ENCODE measurements at regions not wholly inside any gene's neighbourhood (a gene's known extent, or its start where the extent isn't known, plus 50 kb on each side); places are given as distances from the start of the nearest gene placed in this dataset.
"Not testable (repeated sequence)": the region's sequence is repeated elsewhere in the genome, so short reads cannot be mapped to it uniquely, and the experiment has no call there.

DNA sequence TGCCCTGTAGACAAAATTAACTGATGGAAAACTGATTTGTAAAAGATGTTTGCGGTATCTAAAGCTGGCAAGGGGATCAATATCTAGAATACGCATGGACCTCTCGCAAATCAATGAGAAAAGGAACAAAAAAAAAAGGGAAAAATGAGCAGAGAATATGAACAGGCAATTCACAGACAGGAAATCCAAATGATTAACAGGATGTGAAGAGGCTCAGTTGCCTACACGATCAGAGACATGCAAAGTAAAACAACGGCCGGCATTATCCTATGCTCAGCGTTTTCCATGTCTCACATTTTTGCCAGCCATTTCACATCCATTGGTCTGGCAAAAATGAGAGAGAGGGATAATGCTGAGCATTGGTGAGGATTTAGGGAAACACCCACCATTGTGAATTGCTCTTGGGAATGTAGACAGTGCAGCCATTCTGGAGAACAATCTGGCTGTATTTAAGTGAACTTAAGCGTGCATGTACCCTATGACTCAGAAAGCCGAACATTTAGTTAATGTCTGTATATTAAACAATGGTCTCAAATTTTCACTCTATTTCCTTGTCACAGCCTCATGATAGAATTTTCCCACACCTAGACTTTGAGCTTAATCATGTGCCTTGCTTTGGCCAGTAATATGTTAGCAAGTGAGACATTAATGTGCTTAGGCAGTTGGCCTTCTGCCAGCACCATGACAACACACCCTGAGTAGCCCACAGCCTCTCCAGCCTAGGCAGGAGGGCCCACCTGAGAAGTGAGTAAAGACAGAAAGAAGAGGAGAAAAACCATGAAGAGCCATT lies 61.0 kb upstream of the NBPF3 start:
- H3K9me3 Mint-ChIP-seq (ENCODE audit: low read depth): peaks cover 21% of the 10 kb centered on the region
- H3K36me3 Mint-ChIP-seq (ENCODE audit: low read depth): peaks cover 8% of the 10 kb centered on the region
- no peak overlapping the region for H3K27ac Mint-ChIP-seq (ENCODE audit: unreplicated experiment)
- no peak overlapping the region for H3K4me3 Mint-ChIP-seq (ENCODE audit: unreplicated experiment)
- H3K27me3 Mint-ChIP-seq (ENCODE audit: low read depth): peaks cover 12% of the 10 kb centered on the region
- no peak for DNase-seq (ENCODE audit: low spot score)
- TF ChIP-seq, protein P1, sequence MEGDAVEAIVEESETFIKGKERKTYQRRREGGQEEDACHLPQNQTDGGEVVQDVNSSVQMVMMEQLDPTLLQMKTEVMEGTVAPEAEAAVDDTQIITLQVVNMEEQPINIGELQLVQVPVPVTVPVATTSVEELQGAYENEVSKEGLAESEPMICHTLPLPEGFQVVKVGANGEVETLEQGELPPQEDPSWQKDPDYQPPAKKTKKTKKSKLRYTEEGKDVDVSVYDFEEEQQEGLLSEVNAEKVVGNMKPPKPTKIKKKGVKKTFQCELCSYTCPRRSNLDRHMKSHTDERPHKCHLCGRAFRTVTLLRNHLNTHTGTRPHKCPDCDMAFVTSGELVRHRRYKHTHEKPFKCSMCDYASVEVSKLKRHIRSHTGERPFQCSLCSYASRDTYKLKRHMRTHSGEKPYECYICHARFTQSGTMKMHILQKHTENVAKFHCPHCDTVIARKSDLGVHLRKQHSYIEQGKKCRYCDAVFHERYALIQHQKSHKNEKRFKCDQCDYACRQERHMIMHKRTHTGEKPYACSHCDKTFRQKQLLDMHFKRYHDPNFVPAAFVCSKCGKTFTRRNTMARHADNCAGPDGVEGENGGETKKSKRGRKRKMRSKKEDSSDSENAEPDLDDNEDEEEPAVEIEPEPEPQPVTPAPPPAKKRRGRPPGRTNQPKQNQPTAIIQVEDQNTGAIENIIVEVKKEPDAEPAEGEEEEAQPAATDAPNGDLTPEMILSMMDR (IDR thresholded peaks at IDR 0.05): no peak
- no peaks in the 10 kb centered on the region for H3K4me1 Mint-ChIP-seq (ENCODE audit: low read depth)

DNA sequence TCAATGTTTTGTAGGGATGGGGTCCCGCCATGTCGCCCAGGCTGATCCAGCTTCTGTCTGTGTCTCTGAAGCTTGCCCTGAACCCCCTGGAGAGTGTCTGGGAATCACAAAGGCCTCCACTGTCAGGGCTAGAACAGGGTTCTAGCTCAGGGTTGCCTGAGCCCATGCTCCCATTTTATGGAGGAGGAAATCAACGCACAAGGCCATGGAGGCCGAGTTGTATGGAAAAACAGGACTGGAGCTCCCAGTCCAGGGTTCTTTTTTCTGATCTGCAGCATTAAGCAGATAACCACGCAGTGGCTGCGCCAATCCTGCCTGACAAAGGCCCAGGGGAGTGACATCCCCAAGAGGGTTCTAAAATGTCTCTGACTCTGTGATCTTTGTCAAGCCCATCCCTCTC lies 67.6 kb upstream of the NBPF3 start:
- Mint-ChIP-seq H3K27me3 (ENCODE audit: low read depth) (no peaks in the 10 kb centered on the region), H3K4me3 (ENCODE audit: unreplicated experiment) (no peak overlapping the region), H3K9me3 (ENCODE audit: low read depth) (no peaks in the 10 kb centered on the region), H3K4me1 (ENCODE audit: low read depth) (peaks cover 6% of the 10 kb centered on the region), H3K36me3 (ENCODE audit: low read depth) (no peaks in the 10 kb centered on the region), H3K27ac (ENCODE audit: unreplicated experiment) (no peak overlapping the region)
- DNase-seq (ENCODE audit: low spot score): no peak
- TF ChIP-seq, protein P1 (IDR thresholded peaks at IDR 0.05): no peak

DNA sequence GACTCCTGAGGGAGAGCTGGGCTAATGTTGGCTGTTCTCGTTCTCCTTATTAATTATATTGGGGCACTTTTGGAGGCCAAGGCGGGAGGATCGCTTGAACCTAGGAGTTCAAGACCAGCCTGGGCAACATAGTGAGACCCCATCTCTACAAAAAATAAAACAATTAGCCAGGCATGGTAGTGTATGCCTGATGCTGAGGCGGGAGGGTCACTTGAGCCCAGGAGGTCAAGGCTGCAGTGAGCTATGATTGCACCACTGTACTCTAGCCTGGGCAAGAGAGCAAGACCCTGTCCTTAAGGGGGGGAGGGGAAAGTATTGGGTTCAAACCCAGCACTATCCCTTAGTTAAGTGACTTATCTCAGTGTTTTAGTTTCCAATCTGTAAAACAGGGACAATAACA lies 70.0 kb upstream of the NBPF3 start:
- no peaks in the 10 kb centered on the region for H3K27me3 Mint-ChIP-seq (ENCODE audit: low read depth)
- H3K9me3 Mint-ChIP-seq (ENCODE audit: low read depth): no peaks in the 10 kb centered on the region
- no peak overlapping the region for H3K27ac Mint-ChIP-seq (ENCODE audit: unreplicated experiment)
- H3K4me3 Mint-ChIP-seq (ENCODE audit: unreplicated experiment): no peak overlapping the region
- TF ChIP-seq, protein P1 (IDR thresholded peaks at IDR 0.05): no peak
- H3K4me1 Mint-ChIP-seq (ENCODE audit: low read depth): peaks cover 6% of the 10 kb centered on the region
- H3K36me3 Mint-ChIP-seq (ENCODE audit: low read depth): no peaks in the 10 kb centered on the region
- no peak for DNase-seq (ENCODE audit: low spot score)

DNA sequence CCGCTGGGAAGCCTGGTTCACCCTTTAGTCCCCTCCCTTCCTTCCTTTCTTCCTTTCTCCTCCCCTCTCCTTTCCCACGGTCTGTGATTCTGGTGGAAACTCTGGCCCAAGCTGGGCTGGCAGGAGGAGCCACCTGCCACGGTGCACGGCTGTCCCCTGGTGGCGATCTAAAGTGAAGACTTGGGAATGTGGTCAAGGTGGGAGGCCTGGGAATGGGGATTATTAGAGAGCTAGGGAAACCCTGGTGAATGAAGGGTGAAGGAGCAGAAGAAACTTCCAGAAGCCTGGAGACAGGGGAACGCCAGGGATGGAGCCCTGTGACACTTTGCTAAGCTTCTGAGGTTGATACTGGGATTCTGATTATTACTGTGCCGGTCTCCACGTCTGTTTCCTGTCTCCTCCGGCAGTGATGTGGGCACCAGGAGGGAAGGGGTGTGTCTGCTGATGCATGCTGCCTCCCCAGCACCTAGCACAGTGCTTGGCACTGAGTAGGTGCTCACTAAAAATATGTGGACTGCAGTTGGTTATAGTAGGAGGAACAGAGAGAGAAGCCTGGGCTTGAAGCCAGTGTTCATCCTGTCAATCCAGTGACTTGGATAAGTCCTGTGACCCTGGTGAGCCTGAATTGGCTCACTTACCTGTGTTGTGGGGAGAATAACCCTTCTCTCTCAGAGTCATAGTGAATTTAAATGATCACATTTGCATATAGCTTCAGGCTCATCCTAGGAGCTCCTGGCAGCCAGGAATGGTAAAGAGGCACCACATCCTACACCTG lies 71.2 kb upstream of the NBPF3 start:
- Mint-ChIP-seq H3K4me3 (ENCODE audit: unreplicated experiment) (no peak overlapping the region), H3K4me1 (ENCODE audit: low read depth) (peaks cover 6% of the 10 kb centered on the region), H3K27me3 (ENCODE audit: low read depth) (no peaks in the 10 kb centered on the region), H3K36me3 (ENCODE audit: low read depth) (no peaks in the 10 kb centered on the region), H3K27ac (ENCODE audit: unreplicated experiment) (peak overlapping the region; percentile 78), H3K9me3 (ENCODE audit: low read depth) (no peaks in the 10 kb centered on the region)
- DNase-seq (ENCODE audit: low spot score): no peak
- TF ChIP-seq, protein P1 (IDR thresholded peaks at IDR 0.05): peak; percentile 99

DNA sequence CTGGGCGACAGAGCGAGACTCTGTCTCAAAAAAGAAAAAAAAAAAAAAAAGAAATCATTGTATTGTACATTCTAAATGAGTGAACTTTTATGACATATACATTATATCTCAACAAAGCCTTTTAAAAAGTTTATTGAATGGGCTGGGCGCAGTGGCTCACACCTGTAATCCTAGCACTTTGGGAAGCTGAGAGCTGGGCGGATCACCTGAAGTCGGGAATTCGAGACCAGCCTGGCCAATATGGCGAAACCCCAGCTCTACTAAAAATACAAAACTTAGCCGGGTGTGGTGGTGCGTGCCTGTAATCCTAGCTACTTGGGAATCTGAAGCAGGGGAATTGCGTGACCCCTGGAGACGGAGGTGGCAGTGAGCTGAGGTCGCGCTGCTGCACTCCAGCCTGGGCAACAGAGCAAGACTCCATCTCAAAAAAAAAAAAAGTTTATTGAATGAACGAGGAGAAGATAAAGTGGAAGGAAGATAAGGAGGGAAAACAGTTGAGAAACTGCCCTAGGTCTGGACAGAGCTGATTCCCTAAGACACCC lies 71.9 kb upstream of the NBPF3 start:
- not testable (repeated sequence) for H3K4me3 Mint-ChIP-seq (ENCODE audit: unreplicated experiment); H3K9me3 Mint-ChIP-seq (ENCODE audit: low read depth); DNase-seq (ENCODE audit: low spot score); H3K36me3 Mint-ChIP-seq (ENCODE audit: low read depth); H3K27me3 Mint-ChIP-seq (ENCODE audit: low read depth); H3K4me1 Mint-ChIP-seq (ENCODE audit: low read depth)
- peak overlapping the region; percentile 78 for H3K27ac Mint-ChIP-seq (ENCODE audit: unreplicated experiment)
